ENCODE measurements at regions not wholly inside any gene's neighbourhood (a gene's known extent, or its start where the extent isn't known, plus 50 kb on each side); places are given as distances from the start of the nearest gene placed in this dataset.

- TF ChIP-seq CEBPB (IDR thresholded peaks at IDR 0.05; ENCODE audit: low read depth, low read length) = no peak
- no peak for TF ChIP-seq SAP30 (IDR thresholded peaks at IDR 0.05; ENCODE audit: insufficient read depth, insufficient replicate concordance, low read length)
- no peak for TF ChIP-seq SIRT6 (IDR thresholded peaks at IDR 0.05; ENCODE audit: low read length)
- no peak for TF ChIP-seq TEAD4 (IDR thresholded peaks at IDR 0.05; ENCODE audit: low read depth, low read length)
- TF ChIP-seq GABPA (IDR thresholded peaks at IDR 0.05; ENCODE audit: borderline replicate concordance, insufficient read depth, low read length) = no peak
- no peak for TF ChIP-seq CBX8 (IDR thresholded peaks at IDR 0.05; ENCODE audit: borderline replicate concordance, low read depth, low read length)
- TF ChIP-seq NANOG (IDR thresholded peaks at IDR 0.05; ENCODE audit: insufficient read depth, low read depth, low read length, poor library complexity, severe bottlenecking) = no peak
- TF ChIP-seq POLR2A (IDR thresholded peaks at IDR 0.05; ENCODE audit: control extremely low read depth in 1 of 2, low read depth in 2 of 2, low read length in 2 of 2) = no peak
- TF ChIP-seq CTBP2 (IDR thresholded peaks at IDR 0.05; ENCODE audit: borderline replicate concordance, insufficient read depth, insufficient read length, low read length) = no peak
- TF ChIP-seq HDAC6 (IDR thresholded peaks at IDR 0.05; ENCODE audit: low read depth, low read length) = no peak
- no peak for TF ChIP-seq YY1 (IDR thresholded peaks at IDR 0.05; ENCODE audit: low read depth, low read length)
- TF ChIP-seq SIX5 (IDR thresholded peaks at IDR 0.05; ENCODE audit: low read depth, low read length) = no peak
- TF ChIP-seq PHF8 (conservative IDR thresholded peaks at IDR 0.05; ENCODE audit: low read depth, low read length) = no peak
- H4K91ac ChIP-seq (replicated peaks; ENCODE audit: insufficient read length, low read length) = no peak overlapping the region
- DNase-seq (ENCODE audit: low read depth in 1 of 2, low spot score in 2 of 2) (no peak), FAIRE-seq (no peak)
- H3K23ac ChIP-seq (ENCODE audit: insufficient read length) = no peak overlapping the region
- H2AK5ac ChIP-seq (ENCODE audit: low read depth, low read length) = no peak overlapping the region
- H4K8ac ChIP-seq (ENCODE audit: extremely low read depth, insufficient read depth, low read length) = no peak overlapping the region
- no peak overlapping the region for H3K56ac ChIP-seq (replicated peaks; ENCODE audit: insufficient read length, low read depth, low read length)
- peaks cover 0 to 5% (median 0%) of the 10 kb centered on the region in 4 experiments; a peak in 2 of 7 replicates for H3K4me1 ChIP-seq (replicated peaks in 1 of 4; ENCODE audit: control insufficient read depth in 3 of 4, insufficient read depth in 4 of 4, low read length in 3 of 4)
- no peak overlapping the region for H2BK5ac ChIP-seq (ENCODE audit: low read depth, low read length)
- no peak overlapping the region for H3K14ac ChIP-seq (ENCODE audit: insufficient read length)
- H2BK20ac ChIP-seq (ENCODE audit: low read length) = no peak overlapping the region
- 94% methylated on average over 6 of the region's 6 CpGs; no CpG with 5 or more reads in 1 of the 2 experiments for WGBS, 2 experiments (ENCODE audit: extremely low coverage in 1 of 2, insufficient coverage in 1 of 2, insufficient read length in 1 of 2, insufficient replicate concordance in 2 of 2, low coverage in 1 of 2, low lambda C conversion rate in 2 of 2, missing lambda C conversion rate in 1 of 2)
- no peaks in the 10 kb centered on the region for H3K27me3 ChIP-seq (replicated peaks in 1 of 4; ENCODE audit: control insufficient read depth in 3 of 4, extremely low read depth in 1 of 4, insufficient read depth in 3 of 4, low read length in 3 of 4)
- no peaks in the 10 kb centered on the region for H3K79me1 ChIP-seq (ENCODE audit: low read depth, low read length)
- H3K4ac ChIP-seq (replicated peaks; ENCODE audit: insufficient read length, low read depth, low read length) = no peak overlapping the region
- H4K5ac ChIP-seq (ENCODE audit: insufficient read length, low read depth, low read length) = no peak overlapping the region
- 0 out of 8 replicates have a peak, but pooled peaks cover 0 to 3% (median 0%) of the 10 kb centered on the region in 4 experiments for H3K36me3 ChIP-seq (ENCODE audit: control insufficient read depth in 2 of 4, insufficient read depth in 4 of 4, low read length in 3 of 4)
- ChIA-PET POLR2A (ENCODE audit: partially characterized antibody) (no interaction called here), CTCF (ENCODE audit: partially characterized antibody) (no interaction called here)
- H3K9ac ChIP-seq (replicated peaks in 1 of 4; ENCODE audit: extremely low read depth in 1 of 4, low read depth in 3 of 4, low read length in 3 of 4) = no peak overlapping the region
- H3K9me3 ChIP-seq (ENCODE audit: insufficient read depth in 2 of 2, low read depth in 1 of 2, low read length in 1 of 2) = peaks cover 3 to 6% of the 10 kb centered on the region in 2 experiments; a peak in 2 of 4 replicates
- H3K4me3 ChIP-seq (ENCODE audit: extremely low read depth in 1 of 4, insufficient read depth in 2 of 4, low read depth in 3 of 4, low read length in 4 of 4) = no peak overlapping the region
- H3K27ac ChIP-seq (ENCODE audit: low read depth, low read length) = no peak overlapping the region
- H2BK15ac ChIP-seq (ENCODE audit: low read length) = no peak overlapping the region
- no peak overlapping the region for H3K4me2 ChIP-seq (ENCODE audit: insufficient read depth in 1 of 2, low read depth in 2 of 2, low read length in 2 of 2)
- no peak overlapping the region for H2BK120ac ChIP-seq (replicated peaks; ENCODE audit: low read depth, low read length)
- H3K23me2 ChIP-seq (ENCODE audit: low read depth, low read length) = no peaks in the 10 kb centered on the region
- no peak overlapping the region for H3K18ac ChIP-seq (ENCODE audit: extremely low read depth, low read length)
- no peaks in the 10 kb centered on the region for H4K20me1 ChIP-seq (replicated peaks in 1 of 2; ENCODE audit: control insufficient read depth in 1 of 2, insufficient read depth in 2 of 2, low read length in 2 of 2)
- H2BK12ac ChIP-seq (ENCODE audit: low read depth, low read length) = no peak overlapping the region
- no peaks in the 10 kb centered on the region for H3K79me2 ChIP-seq (ENCODE audit: control insufficient read depth in 1 of 2, insufficient read depth in 2 of 2, low read length in 2 of 2)
- H2AFZ ChIP-seq (ENCODE audit: low read length) = no peak overlapping the region
Observed at GRCh38 chr9:80059191-80059590, 487.4 kb downstream of the TLE4 start.
